Glomerular endothelial cell (primary cell): ENCODE measurements at regions not wholly inside any gene's neighbourhood (a gene's known extent, or its start where the extent isn't known, plus 50 kb on each side); places are given as distances from the start of the nearest gene placed in this dataset.

Source experiments
- DNase-seq: peaks from one replicate; pipeline ENCODE4 v3.0.0-alpha.2; 2011; ENCODE audit warnings: low read depth, low spot score; ENCODE audit errors: extremely low read depth

- DNase-seq = no peak
Measured at GRCh38 chr2:235139956-235140800, 188.4 kb downstream of the SH3BP4 start.

DNA sequence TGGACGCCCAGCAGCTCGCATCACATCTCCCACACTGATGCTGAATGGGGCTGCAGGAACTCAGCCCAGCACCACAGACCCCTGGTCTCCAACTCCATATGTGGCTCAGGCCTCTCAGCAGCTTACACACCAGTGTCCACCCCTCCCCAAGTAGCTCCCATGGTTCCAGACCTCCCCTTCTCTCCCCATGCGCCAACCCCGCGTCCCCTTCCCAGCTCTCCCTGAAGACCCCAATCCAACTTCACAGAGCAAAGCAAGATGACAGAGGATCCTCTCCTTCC is 188.9 kb downstream of the SH3BP4 start:
- DNase-seq = no peak

GRCh38 chr2:235141411-235142128 is 189.8 kb downstream of the SH3BP4 start:
- no peak for DNase-seq

- no peak for DNase-seq
Measured at GRCh38 chr2:235142601-235143000, 190.8 kb downstream of the SH3BP4 start.

- no peak for DNase-seq
Measured at GRCh38 chr2:235143789-235144188, 192.0 kb downstream of the SH3BP4 start.

DNA sequence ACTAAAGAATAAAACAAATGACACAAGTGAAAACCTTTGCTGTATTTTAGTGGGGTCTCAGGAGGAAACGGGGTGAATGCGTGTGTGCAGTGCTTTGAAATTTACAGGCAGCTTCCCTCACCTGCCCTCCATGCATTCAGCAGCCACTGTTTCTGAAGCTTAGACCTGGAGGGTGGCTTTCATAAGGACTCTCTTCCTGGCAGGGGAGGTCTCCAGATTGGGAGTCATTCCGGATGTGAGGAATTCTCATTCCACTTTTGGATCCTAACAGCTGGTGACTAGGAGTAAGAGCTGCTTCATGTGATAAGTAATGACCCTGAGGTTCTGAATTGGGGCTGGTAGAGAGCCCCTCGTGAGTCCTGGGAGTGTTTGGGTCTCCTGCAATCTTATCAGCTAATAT is 192.5 kb downstream of the SH3BP4 start:
- DNase-seq = no peak

- DNase-seq = no peak
Measured at GRCh38 chr2:235146206-235146605, 194.4 kb downstream of the SH3BP4 start.

DNA sequence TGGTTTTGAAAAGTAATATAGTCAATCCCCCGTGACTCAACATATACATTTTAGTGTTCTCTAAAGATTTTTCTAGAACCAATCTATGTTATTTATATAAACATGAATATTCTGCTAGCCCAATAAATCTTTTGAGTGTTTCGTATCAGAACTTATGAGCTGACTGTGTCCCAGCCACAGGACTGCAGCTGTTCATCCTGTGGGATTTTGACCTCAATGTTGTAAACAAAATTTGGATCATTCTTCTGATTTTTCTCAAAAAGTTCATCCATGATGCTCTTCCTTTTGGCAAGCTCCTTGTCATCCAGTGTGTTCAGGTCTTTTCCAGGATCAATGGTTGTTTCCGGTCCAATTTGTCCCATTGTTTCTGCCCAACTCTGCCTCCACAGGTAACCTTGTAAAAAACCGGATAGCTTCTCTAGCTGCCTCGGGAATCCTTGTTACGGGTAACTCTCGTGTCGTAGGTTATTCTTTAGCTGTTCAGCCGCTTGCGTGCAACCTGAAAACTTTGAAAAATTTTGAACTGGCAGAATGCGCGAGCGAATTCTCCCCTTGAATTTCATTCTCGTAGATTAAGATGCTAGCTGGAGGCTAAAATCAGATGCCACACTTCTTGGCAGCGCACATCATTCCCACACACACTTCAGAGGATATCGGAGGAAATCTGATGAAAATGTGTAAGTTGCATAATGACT is 195.2 kb downstream of the SH3BP4 start:
- no peak for DNase-seq

DNA sequence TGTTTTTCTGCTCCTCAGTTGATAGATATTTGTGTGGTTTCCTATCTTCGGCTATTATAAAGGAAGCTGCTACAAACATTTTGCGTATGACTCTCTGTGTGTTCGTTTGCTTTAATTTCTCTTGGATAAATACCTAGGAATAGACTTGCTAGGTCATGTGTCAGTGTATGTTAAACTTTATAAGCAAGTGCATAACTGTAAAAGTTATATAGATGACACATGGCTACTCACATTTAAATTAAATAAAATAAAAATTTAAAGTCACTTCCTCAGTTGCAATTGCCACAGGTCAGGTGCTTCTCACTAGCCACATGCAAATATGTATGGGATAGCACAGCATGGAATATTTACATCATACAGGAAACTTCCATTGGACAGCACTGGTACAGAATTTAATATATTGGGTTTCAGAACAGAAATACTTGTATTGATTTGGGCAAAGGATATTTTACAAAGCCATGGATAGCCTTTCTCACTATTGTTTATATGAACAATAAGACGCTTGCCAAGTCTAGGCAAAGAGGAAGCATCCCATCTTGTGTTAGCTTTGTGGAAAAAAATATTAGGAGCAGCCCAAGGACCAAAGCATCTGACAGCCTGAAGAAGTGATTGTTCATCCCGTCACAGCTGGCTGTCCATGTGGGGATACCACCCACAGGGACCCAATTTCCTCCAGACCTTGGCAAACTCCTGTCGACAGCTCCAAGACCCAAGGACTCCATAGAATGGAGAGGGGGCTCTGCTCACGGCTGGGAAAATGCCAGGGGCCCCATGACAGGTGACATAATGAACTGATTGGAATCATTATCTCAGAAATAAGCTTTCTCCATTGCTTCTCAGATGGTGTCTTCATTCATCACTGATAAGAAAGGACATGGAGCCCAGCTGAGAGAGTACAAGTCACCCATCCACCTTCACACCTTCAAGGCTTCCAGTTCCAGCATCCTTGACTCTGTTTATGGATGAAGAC is 196.7 kb downstream of the SH3BP4 start:
- DNase-seq = no peak

GRCh38 chr2:235149240-235149659 is 197.4 kb downstream of the SH3BP4 start:
- no peak for DNase-seq

DNA sequence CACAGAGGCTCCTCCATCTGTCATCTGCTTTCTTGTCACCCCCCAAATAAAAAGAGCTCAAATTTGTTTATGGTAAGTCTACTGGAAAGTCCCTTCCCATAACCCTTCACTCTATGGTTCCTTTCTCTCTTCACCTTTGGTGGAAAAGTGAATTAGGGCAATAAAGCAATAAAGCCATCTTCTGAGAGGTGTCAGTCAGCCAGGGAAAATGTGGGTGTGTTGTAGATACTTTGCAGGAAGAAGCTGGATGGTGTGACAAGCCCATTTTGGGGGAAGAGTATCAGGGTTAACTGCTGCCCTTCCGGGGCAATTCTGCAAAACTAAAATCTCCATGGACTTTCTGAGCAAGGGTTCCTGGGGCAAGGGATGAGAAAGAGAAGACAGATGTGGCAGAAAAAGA is 197.9 kb downstream of the SH3BP4 start:
- DNase-seq = no peak

GRCh38 chr2:235151152-235151551 is 199.3 kb downstream of the SH3BP4 start:
- no peak for DNase-seq

GRCh38 chr2:235155163-235155562 is 203.3 kb downstream of the SH3BP4 start:
- no peak for DNase-seq

DNA sequence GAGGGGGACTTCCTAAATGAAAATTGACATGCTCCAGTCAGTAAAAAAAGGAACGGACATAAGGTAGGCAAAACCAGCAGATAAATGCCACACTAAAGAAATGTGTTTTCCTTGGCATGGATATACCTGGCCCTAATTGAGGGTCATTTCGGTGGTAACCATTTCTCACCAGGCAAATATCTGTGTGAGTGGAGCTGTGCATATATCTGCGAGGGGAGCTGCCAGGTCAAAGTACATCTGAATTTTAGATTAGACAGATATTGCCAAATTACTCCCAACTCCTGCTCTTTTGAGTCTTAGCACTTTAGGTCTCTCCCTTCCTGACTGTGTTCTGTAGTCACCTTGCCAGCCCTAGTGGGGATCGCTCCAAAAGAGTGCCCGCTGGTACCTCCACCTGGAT is 204.2 kb downstream of the SH3BP4 start:
- no peak for DNase-seq

GRCh38 chr2:235157746-235158482 is 206.1 kb downstream of the SH3BP4 start:
- DNase-seq = no peak

GRCh38 chr2:235160281-235160810 is 208.5 kb downstream of the SH3BP4 start:
- no peak for DNase-seq

DNA sequence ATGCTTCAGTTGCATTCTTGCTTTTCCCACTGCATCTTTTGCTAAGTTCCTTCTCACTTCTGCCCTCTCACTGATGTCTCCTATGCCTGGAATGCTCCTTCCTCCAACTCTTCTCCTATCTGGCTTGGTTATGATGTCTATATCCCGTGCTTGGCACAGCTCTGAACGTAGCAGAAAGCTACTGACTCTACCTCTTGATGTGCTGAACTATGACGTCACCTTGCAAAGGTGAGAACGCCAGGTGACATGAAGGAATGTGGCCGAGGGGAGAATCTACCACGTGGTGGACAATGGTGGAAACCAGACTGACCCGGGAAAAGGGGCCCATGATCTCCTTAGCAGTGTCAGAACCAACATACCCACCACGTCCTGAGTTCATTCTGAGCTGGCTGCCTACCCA is 209.7 kb downstream of the SH3BP4 start:
- DNase-seq = no peak

- no peak for DNase-seq
Measured at GRCh38 chr2:235162082-235162836, 210.4 kb downstream of the SH3BP4 start.

- DNase-seq = no peak
Measured at GRCh38 chr2:235162837-235163197, 211.0 kb downstream of the SH3BP4 start.
